ENCODE measurements at regions not wholly inside any gene's neighbourhood (a gene's known extent, or its start where the extent isn't known, plus 50 kb on each side); places are given as distances from the start of the nearest gene placed in this dataset.

DNA sequence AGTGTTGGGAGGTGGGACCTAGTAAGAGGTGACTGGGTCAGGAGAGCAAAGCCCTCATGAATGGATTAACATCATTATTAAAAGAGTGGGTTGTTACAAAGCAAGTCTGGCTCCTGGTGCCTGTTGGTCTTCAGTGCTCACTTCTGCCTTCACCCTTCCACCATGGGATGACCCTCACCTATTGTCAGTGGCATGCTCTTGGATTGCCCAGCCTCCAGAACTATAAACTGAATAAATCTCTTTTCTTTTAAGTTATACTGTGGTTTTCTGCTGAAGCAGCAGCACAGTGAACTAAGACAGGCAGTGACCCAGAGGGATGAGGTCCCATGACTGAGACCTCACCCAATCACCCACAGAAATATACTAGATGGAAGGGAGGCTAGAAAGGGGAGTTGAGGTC, 57.5 kb upstream of the ATL2 start:
- no peak overlapping the region for H3K4me3 ChIP-seq (replicated peaks; ENCODE audit: insufficient read depth, low read length)

DNA sequence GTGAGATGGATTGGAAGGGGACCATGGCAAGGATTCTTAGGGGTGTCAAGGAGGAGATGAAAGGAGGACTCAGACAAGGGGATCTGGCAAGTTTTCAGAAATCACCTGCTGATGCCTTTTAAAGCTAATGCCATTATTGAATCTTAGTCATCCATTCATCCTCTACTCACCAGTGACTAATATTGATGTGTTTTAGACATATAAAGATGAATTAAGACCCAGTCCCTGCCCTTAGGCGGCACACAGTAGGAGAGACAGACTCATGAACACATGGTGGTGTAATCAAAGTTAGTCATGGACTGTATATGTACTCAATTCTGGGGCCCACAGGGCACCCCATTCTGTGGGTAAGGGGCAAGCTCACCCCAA, 56.5 kb upstream of the ATL2 start:
- Histone ChIP-seq H3K4me3 (replicated peaks; ENCODE audit: insufficient read depth, low read length) (no peak overlapping the region), H3K27me3 (ENCODE audit: insufficient read depth, poor library complexity, severe bottlenecking) (no peaks in the 10 kb centered on the region), H3K27ac (replicated peaks) (no peak overlapping the region)
- TF ChIP-seq, protein P1, sequence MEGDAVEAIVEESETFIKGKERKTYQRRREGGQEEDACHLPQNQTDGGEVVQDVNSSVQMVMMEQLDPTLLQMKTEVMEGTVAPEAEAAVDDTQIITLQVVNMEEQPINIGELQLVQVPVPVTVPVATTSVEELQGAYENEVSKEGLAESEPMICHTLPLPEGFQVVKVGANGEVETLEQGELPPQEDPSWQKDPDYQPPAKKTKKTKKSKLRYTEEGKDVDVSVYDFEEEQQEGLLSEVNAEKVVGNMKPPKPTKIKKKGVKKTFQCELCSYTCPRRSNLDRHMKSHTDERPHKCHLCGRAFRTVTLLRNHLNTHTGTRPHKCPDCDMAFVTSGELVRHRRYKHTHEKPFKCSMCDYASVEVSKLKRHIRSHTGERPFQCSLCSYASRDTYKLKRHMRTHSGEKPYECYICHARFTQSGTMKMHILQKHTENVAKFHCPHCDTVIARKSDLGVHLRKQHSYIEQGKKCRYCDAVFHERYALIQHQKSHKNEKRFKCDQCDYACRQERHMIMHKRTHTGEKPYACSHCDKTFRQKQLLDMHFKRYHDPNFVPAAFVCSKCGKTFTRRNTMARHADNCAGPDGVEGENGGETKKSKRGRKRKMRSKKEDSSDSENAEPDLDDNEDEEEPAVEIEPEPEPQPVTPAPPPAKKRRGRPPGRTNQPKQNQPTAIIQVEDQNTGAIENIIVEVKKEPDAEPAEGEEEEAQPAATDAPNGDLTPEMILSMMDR (IDR thresholded peaks at IDR 0.05; ENCODE audit: insufficient read depth, low read length), result no peak
- no peak for TF ChIP-seq GABPA (IDR thresholded peaks at IDR 0.05; ENCODE audit: low read depth)
- no peak for DNase-seq (ENCODE audit: low read depth in 1 of 2, low spot score in 1 of 2)

More for the DNA sequence above, 57.5 kb upstream of the ATL2 start:
- no peak for DNase-seq (ENCODE audit: low read depth in 1 of 2, low spot score in 1 of 2)
- Histone ChIP-seq H3K27ac (replicated peaks) (no peak overlapping the region), H3K27me3 (ENCODE audit: insufficient read depth, poor library complexity, severe bottlenecking) (no peaks in the 10 kb centered on the region)
- TF ChIP-seq, protein P2, sequence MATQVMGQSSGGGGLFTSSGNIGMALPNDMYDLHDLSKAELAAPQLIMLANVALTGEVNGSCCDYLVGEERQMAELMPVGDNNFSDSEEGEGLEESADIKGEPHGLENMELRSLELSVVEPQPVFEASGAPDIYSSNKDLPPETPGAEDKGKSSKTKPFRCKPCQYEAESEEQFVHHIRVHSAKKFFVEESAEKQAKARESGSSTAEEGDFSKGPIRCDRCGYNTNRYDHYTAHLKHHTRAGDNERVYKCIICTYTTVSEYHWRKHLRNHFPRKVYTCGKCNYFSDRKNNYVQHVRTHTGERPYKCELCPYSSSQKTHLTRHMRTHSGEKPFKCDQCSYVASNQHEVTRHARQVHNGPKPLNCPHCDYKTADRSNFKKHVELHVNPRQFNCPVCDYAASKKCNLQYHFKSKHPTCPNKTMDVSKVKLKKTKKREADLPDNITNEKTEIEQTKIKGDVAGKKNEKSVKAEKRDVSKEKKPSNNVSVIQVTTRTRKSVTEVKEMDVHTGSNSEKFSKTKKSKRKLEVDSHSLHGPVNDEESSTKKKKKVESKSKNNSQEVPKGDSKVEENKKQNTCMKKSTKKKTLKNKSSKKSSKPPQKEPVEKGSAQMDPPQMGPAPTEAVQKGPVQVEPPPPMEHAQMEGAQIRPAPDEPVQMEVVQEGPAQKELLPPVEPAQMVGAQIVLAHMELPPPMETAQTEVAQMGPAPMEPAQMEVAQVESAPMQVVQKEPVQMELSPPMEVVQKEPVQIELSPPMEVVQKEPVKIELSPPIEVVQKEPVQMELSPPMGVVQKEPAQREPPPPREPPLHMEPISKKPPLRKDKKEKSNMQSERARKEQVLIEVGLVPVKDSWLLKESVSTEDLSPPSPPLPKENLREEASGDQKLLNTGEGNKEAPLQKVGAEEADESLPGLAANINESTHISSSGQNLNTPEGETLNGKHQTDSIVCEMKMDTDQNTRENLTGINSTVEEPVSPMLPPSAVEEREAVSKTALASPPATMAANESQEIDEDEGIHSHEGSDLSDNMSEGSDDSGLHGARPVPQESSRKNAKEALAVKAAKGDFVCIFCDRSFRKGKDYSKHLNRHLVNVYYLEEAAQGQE (IDR thresholded peaks at IDR 0.05; ENCODE audit: insufficient replicate concordance, low read depth), result no peak
- TF ChIP-seq POLR2AphosphoS5 (IDR thresholded peaks at IDR 0.05; ENCODE audit: low read depth), result no peak
- TF ChIP-seq GABPA (IDR thresholded peaks at IDR 0.05; ENCODE audit: low read depth), result no peak
- TF ChIP-seq SPI1 (IDR thresholded peaks at IDR 0.05; ENCODE audit: borderline replicate concordance, low read depth), result no peak
- TF ChIP-seq, protein P1 (IDR thresholded peaks at IDR 0.05; ENCODE audit: insufficient read depth, low read length), result no peak

DNA sequence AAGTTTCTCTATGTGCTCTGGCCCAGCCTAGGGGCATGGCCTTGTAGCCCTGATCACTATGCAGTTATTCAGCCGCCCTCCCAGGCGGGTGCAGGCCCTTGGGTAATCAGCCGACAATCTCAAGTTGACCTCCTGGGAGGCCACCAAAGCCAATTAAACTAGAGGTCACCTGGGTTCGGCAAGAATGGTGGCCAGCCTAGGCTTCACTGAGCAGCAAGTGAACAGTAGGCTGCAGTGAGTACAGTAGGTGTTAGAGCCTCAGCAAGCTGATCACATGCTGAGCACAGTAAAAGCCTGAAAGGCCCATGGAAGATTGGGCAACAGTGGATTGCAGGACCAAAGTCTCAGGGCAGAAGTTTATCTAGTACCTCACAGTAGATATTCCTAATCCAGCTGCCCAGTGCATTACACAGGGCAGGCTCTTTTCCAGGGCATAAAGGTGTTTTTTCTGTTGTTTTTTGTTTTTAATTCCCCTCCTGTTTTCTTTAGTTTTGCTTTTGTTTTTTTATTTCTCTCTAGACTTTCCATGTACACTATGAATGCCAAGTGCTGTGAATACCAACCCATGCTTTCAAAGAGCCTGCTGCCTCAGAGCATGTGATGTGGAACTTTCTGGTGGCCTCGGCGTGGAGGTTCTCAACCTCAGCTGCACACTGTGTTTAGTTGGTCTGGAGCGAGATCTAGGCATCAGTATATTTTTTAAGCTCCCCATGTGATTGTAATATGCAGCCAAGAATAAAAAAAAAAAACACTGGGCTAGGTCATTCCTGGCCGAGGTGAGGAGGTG, 55.9 kb upstream of the ATL2 start:
- DNase-seq (ENCODE audit: low read depth in 1 of 2, low spot score in 1 of 2), result peak in 1 of 2 experiments; percentile 60
- no peaks in the 10 kb centered on the region for H3K27me3 ChIP-seq (ENCODE audit: insufficient read depth, poor library complexity, severe bottlenecking)
- no peak overlapping the region for H3K27ac ChIP-seq (replicated peaks)
- TF ChIP-seq GABPA (IDR thresholded peaks at IDR 0.05; ENCODE audit: low read depth) (no peak), SPI1 (IDR thresholded peaks at IDR 0.05; ENCODE audit: borderline replicate concordance, low read depth) (no peak), POLR2AphosphoS5 (IDR thresholded peaks at IDR 0.05; ENCODE audit: low read depth) (no peak)
- TF ChIP-seq, protein P2 (IDR thresholded peaks at IDR 0.05; ENCODE audit: insufficient replicate concordance, low read depth), result no peak
- TF ChIP-seq, protein P1 (IDR thresholded peaks at IDR 0.05; ENCODE audit: insufficient read depth, low read length), result no peak
- no peak overlapping the region for H3K4me3 ChIP-seq (replicated peaks; ENCODE audit: insufficient read depth, low read length)
